Fibroblast of peridontal ligament (primary cell): ENCODE measurements at regions not wholly inside any gene's neighbourhood (a gene's known extent, or its start where the extent isn't known, plus 50 kb on each side); places are given as distances from the start of the nearest gene placed in this dataset.

ENCODE experiments used
- DNase-seq: peaks from one replicate; pipeline ENCODE4 v3.0.0-alpha.2; 2010; ENCODE audit errors: extremely low read depth

DNA sequence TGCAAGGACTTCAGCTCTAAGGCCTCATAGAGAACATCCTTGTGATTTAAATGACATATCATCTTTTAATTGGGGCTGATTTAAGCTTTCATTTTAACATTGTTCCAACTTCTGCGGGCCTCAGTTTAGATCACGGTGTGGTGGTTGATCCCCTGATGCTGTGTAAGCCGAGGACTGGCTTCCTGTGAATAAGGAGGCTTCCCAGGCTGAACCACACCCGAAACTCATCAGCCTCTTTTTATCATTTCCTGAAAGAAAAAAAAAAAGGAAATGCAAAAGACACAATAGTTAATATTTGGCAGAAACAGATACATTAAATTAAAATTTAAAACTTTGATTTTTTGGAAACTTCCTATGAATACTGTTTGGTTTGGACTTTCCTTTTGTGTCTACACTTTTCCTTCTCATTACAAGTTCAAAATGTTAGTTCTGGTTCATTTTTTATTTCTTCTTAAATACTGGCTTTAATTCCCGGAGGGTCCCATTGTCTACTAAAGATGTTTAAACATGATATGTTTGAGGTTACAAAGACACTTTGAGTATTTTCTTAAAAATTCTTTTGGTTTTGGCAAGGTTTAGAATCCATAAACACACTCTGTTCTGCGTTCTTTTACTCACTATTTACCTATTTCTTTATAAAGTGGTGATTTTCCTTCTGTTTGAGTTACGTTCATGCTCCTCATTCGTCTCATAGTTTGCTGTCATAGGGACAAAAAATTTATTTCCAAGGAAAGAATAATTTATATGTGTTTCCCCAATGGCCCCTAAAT lies 230.0 kb upstream of the SULF2 start:
- DNase-seq: peak; percentile 91

DNA sequence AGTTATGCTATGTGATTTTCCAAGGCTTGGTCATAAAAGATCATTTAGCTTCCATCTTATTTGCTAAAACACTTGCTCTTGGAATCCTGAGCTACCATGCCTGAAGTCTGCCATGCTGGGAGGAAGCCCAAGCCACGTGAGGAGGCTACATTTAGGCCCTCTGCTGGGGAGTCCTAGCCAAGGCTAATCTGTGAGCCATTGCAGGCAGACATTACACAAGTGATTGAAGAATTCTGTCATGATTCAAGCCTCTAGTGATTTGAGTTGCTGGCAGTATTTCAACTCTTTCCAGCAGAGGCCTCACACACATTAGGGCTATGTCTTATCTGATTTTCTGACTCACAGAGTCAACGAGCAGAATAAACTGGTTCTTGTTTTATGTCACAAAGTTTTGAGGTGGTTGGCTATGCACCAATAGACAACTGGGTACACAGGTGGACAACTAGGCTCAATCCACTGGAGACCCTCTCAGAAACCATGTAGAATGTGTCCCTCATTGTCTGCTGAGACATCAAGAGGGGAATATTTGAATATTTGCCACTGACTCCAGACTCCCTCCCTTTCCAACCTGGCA lies 227.2 kb upstream of the SULF2 start:
- DNase-seq: peak; percentile 68

DNA sequence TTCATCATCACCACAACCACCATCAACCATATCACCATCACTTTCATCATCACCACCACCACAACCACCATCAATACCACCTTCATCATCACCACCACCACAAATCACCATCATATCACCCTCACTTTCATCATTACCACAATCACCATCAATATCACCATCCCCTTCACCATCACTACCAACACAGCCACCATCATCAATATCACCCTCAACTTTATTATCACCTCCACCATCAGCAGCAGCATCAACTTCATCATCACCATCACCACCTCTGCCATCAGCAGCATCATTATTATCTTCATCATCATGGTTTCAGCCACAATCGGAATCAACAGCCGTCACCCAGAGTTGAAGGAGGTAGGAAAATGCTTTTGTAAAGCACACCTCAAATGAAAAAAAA lies 225.7 kb upstream of the SULF2 start:
- DNase-seq: no peak

DNA sequence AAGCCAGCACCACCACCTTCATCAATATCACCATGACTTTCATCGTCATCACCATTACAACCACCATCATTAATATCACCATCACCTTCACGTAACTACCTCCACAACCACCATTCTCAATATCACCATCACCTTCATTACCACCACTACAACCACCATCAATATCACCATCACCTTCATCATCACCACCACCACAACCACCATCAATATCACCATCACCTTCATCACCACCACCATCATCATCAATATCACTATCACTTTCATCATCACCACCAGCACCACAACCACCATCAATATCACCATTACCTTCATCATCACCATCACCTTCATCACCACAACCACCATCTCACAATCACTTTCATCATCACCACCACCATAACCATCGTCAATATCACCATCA lies 225.3 kb upstream of the SULF2 start:
- DNase-seq: no peak

DNA sequence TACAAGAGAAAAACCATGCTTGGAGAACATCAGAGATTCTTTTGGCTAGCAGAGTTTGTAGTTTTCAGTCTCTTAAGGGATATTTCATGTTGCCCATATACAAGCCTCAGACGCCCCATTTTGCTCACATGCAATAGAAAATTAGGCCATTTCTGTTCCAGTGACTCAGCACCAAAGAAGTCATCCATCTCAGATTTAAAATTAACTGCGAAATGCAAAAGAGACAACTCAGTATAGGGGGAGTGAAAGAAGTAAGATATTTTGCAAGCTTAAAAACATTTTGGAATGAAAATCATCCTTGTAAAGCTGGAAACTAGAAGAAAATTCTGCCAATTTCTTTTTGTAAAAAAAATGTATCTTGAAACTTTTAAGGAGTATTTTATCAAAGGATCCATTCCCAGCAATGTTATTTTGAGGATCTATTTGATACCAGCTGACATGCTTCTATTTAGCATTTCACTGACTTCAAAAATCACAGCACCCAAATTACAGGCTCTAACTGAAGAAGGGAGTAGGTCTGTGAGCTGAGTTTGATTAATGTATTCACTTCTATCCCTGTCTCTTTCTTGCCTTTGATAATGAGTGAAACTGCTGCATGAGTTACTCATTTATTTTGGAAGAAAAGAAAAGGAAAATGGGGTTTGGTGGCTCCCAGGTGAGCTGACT lies 223.7 kb upstream of the SULF2 start:
- peak; percentile 92 for DNase-seq

DNA sequence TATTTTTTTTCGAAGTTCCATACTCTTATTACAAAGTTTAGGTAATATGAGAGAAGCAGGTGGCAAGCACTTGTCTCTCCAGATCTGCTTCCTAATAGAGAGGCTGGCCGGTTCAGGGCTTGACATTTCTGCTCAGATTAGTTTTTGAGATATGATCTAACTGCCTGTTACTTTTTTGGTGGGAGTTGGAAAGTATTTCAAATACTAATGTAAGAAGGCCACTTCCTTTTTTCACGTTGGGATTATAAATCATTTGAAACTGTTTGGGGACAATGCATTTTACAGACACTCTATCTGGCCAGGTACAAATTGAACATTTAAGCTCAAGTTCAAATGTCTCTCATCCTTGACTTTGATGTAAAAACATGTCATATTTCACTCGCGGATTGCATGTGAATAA lies 222.1 kb upstream of the SULF2 start:
- no peak for DNase-seq

DNA sequence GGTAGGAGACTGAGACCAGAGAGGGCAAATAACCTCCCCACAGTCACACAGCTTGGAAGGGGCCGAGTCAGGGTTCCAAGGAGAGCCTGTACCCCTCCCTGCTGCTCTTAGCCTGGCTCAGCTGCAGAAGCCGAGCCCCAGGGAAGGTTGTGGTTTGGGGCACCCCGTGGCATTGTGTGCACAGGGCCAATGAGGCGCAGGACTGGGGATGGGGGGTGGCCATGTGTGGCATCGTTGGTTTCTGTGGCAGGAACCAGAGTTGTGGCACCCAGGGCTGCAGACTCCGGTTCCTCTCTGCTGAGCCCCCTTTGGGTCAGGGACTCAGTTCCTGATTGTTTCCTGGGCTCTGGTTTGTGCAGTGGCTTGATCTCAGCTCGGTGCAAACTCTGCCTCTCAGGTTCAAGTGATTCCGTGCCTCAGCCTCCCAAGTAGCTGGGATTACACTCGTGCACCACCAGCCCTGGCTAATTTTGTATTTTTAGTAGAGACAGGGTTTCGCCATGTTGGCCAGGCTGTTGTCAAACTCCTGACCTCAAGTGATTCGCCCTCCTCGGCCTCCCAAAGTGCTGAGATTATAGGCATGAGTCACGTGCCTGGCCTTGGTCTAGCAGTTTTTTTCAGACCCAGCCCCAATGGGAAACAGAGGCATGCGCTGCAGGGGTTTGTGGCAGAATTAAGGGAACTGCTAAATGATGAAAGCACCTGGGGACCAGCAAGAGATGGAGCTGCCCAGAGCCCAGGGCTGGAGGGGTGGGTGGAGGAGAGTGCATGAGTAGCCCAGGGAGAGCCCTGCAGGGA lies 221.0 kb upstream of the SULF2 start:
- peak; percentile 72 for DNase-seq

DNA sequence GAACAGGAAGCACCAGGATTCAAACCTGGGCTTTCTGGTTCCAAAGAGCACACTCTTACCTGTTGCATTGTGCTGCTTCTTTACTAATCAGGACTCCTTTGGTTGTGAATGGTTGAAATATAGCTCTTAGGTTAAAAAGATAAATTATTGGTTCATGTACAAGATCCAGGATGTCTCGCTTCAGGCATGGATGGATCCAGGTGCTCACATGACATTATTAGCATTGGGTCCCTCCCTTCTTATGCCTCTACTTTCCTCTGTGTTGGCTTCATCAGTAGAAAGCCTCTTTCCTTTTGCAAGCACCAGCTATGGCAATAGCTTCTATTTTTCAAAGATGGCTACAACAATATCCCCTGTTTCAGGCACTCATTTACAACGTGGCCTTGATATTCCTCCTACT lies 217.7 kb upstream of the SULF2 start:
- DNase-seq: no peak

DNA sequence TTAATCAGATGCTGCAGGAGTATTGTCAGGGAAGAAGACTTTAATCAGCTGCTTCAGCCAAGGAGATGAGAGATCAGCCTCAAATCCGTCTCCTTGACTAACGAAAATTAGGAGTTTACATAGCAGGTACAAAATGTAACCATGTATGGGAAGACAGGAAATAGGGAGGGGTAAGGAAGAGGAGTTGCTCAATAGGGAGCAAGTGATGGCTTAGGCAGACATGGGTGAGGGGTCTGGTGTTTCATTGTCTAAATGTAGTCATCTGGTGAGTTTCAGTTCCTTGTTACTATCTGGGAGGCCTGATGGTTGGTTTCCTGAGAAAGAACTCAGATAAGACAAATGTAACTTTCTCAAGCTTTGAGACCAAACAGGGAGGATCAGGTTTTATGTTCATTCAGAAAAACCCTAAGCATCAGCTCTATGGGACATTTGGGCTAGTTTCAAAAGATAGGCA lies 217.3 kb upstream of the SULF2 start:
- no peak for DNase-seq

DNA sequence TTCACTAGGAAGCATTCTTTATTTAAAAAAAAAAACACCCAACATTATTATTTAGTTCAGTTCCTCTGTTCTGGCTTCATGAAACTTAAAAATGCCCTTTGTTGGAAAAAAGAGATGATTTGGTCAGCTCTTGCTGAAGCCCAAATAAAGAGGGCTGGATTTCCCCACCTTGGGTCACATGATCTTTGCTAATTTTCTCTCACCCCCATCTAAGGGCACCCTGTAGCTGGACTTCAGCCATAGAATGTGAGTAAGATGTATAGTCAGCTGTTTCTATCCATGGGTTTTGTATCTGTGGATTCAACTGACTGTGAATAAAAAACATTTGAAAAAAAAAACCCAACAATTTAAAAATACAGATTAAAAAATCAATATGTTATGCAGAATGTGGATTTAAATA lies 213.9 kb upstream of the SULF2 start:
- peak; percentile 60 for DNase-seq

DNA sequence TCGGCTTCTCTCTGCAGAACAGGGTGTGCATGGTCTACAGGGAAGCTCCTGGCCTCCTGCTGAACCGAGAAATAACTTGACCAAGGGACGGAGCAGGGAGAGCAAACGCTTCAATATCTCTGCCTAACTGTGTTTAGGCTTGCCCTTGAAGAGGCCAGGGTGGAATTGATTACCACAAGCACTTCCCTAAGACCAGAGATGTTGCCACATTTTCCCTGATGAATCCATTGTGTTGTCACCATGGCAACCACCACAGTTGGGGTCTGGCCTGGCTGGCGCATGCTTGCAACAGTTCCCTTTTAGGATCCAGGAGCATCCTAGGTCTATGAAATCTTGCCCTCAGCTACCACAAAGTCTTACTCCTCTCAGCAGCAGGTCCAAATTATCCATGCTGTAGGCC lies 213.5 kb upstream of the SULF2 start:
- DNase-seq: peak; percentile 67

DNA sequence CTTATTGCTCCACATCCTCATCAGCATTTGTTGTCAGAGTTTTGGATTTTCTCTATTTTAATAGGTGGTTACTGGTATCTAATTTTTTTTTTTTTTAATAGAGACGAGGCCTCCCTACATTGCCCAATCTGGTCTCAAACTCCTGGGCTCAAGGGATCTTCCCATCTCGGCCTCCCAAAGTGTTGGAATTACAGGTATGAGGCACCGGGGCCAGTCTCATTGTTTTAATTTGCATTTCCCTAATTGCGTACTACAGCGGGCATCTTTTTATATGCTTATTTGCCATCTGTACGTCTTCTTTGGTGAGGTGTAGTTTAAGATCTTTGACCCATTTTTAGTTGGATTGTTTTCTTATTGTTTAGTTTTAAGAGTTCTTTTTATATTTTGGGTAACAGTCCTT lies 210.4 kb upstream of the SULF2 start:
- no peak for DNase-seq

DNA sequence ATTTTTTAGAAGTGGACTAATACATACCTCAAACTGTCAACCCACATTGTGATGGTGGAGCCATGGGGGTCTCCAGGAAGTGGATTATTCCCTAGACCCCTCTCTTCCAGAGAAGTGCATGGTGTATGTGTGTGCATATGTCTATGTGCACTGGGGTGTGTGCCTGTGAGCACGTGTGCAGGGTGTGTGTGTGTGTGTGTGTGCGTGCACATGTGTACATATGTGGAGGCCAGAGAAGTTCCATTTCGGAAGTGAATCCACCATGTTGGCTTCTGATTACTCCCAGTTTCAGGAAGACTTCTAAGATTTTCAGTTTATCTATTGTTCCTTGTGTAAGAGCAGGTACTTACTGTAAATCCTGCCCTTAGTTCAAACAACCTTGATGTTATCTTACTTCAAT lies 208.5 kb upstream of the SULF2 start:
- no peak for DNase-seq

DNA sequence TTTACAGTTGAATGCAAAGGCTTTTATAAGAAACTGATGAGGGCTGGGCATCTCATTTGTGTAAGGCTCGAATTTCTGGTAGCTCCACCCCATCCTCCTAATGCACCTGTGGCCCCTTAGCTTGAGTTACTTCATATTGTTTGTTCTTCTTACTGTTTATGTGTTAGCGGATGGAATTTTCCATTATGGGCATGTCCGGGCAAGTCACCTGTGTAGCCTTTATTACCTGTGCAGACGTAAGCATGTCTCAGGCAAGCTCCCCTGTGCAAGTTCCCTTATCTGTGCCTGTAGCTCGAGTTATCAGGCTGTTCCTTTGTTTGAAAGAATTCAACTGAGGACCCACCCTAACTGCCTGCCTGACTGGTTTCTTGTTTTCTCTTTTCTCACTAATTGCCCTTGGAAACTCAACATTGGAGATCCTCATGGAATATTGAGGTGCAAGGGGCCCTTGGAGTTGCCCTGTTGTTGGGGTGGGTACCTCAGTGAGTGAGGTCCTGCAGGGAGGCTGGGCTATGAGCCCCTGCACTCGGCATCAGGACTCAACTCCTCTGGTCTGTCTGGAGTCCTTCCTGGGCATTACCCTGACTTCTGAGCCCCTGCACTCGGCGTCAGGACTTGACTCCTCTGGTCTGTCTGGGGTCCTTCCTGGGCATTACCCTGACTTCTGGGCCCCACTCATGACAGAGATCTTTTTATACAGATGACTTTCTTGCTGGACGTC lies 207.9 kb upstream of the SULF2 start:
- DNase-seq: no peak

DNA sequence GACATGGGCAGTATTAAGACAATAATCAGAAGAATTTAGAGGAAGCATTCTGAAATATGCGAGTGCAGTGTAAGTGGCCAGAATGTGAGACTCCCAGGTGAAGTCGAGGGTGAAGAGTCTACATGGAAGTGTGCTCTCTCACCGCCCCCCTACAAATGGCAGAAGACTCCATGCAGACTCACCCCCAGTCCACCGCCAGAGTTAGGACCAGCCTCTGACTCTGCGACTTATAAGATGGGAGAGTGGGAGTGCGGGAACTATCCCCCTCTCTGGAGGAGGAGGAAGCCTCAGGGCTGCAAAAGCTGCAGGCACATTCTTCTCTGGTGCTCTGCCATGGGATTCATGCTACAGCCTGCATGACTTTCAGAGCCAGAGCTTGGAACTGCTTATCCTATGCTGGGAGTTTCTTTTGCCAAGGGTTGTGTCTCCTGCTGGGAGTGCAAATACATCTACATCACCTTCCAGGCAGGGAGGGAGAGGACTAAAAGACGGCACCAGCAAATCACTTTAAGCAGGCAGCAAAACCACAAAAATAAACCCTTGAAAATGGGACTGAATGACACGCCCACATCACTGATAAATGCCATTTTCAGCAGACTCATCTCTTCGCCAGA lies 206.7 kb upstream of the SULF2 start:
- no peak for DNase-seq

DNA sequence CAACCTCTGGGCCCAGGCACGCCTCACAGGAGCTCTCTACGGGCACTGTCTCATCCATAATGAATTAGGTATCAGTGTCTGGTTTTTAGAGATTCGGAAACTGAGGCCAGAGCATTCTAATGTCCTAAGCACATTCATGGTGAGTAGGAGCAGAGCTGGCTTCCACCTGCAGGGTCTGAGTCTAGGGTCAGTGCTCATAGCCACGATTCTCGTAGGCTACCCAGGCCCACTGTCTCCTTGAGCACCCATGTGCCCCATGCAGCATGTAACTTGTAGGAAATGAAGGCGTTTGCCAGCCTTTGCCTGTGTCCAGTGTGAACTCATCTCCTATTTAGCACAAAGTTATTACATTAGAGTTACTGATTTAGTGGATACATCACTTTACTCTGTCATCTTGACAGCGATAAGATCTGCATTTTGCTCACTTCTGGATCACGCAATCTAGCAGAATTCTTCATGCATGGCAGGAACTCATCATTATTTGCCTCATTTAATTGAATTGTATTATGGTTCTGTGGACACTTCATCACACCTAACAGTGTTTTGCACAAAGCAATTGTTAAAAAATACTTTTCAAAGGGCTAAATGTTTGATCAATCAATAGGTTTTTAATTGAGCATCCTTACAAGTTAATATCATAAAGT lies 205.3 kb upstream of the SULF2 start:
- no peak for DNase-seq

DNA sequence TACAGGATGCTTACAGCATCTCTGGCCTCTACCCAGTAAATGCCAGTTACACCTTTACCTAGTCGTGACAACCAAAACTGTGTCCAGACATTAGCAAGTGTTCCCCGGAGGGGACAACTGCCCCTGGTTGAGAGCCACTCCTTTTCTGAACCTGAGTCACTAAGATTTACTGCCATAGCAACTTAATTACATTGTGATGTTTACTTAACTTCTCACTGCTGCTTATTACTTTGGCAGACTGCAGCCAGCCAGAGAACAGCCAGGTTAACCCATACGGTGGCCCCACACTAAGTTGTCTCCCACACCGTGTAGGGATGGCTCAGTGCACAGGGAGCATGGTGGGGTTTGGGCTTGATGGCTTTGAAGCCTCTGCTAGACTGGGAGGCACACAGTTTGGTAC lies 204.7 kb upstream of the SULF2 start:
- no peak for DNase-seq

DNA sequence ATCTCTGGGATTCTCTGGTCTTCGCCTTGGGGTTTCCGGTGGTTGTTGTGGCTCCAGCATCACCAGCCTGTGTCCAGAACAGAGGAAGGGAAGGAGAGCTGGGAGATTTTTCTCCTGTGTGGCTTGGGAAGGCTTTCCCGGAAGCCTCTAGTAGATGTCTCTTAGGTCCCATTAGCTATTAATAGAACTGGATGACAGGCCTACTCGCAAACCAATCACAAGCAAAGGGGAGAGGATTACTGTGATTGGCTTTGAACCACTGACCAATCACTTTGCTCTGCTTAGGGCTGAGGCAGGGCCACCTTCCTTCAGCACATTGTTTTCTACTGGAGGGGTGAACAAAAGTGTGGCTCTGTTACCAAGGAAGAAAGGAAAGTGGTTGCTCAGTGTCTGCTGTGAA lies 203.4 kb upstream of the SULF2 start:
- no peak for DNase-seq

DNA sequence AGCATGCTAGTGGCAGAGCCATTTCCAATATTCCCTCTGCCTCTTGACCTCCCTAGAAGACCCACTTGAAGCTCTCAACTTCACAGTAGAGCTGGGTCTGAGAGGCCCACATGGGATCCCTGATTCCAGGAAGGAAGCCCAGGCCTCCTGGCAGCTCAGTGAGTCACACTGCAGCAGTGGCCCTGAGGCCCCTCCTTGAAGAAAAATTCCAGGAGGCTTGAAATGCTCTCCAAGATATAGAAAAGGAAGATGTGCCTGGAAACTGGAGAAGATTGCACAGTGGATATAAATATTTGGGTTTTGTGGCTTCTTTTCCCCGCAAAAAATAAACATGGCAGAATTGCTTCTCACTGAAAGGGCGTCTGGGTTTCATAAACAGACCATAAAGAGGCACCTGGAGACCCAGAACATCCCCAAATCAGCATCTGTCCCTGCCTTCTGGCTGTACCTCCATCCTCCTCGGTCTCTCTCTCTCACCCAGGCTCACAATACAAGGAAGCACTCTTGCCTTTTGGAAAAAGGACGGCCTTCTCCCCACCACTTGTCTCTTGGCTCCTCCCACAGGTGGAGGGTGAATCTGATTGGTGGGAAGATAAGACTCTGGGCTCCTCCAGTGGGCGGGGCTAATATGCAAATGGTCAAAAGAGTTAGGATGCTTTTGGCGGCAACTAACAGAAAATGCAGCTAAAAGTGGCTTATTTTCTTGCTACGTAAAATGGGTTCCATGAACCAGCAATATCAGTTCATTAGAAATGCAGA lies 200.0 kb upstream of the SULF2 start:
- DNase-seq: peak; percentile 74

DNA sequence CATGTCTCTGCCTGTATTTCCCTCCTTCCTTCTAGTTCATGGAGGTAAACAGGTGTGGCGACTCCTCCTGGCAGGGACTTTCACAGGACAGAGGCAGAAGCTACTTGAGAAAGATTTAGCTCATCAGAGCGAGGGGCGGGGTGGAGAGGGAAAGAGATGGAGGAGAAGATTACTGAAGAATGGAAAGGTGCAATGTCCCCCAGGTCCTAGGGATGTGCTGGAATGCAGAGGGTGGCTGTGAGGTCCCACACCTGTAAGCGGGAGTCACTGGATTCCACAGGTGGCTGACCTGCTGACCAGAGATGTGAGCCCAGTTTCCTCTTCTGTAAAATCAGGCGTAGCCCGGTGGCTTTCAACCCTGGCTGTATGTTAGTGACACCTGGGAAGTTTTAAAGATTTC lies 199.2 kb upstream of the SULF2 start:
- no peak for DNase-seq
